HUES64 (cell line): ENCODE measurements at regions not wholly inside any gene's neighbourhood (a gene's known extent, or its start where the extent isn't known, plus 50 kb on each side); places are given as distances from the start of the nearest gene placed in this dataset.

Experiments used
- H3K27ac ChIP-seq: 2 replicates; pipeline ENCODE4 v1.7.0; 2013; ENCODE audit warnings: low read depth, low read length, inconsistent platforms
- H3K27me3 ChIP-seq: 2 replicates; pipeline ENCODE4 v1.6.1; 2013; ENCODE audit warnings: mild to moderate bottlenecking, low read length; ENCODE audit not compliant: insufficient read depth
- H3K36me3 ChIP-seq: 2 replicates; pipeline ENCODE4 v1.6.1; 2013; ENCODE audit warnings: mild to moderate bottlenecking, low read length; ENCODE audit not compliant: insufficient read depth
- H3K4me1 ChIP-seq: 2 replicates; pipeline ENCODE4 v1.6.1; 2013; ENCODE audit warnings: mild to moderate bottlenecking, low read length, moderate library complexity; ENCODE audit not compliant: insufficient read depth
- H3K4me3 ChIP-seq: 2 replicates; pipeline ENCODE4 v1.5.1; 2013; ENCODE audit warnings: mild to moderate bottlenecking, low read length, moderate library complexity
- H3K9ac ChIP-seq: 2 replicates; pipeline ENCODE4 v1.6.1; 2013; ENCODE audit warnings: mild to moderate bottlenecking, low read depth, low read length
- H3K9me3 ChIP-seq: 2 replicates; pipeline ENCODE4 v1.6.1; 2013; ENCODE audit warnings: low read depth, low read length; ENCODE audit not compliant: insufficient read depth
- WGBS: fragments of 150-250, 120-280 bp; methylation state at CpG from one replicate; pipeline ENCODE4 v1.1.7; 2013; ENCODE audit warnings: missing lambda C conversion rate; 5-methylcytosine and 5-hydroxymethylcytosine counted together

GRCh38 chr1:233473549-233474204, 140.2 kb upstream of the KCNK1 start:
- H3K4me3 ChIP-seq: no peak overlapping the region
- H3K27me3 ChIP-seq: no peaks in the 10 kb centered on the region
- H3K9me3 ChIP-seq: peaks cover 28% of the 10 kb centered on the region
- H3K9ac ChIP-seq: no peak overlapping the region
- 86% methylated on average over 11 of the region's 11 CpGs for WGBS
- peak overlapping the region; percentile 75 for H3K27ac ChIP-seq
- H3K4me1 ChIP-seq: peaks cover 24% of the 10 kb centered on the region
- no peaks in the 10 kb centered on the region for H3K36me3 ChIP-seq

GRCh38 chr1:233477359-233477758, 136.5 kb upstream of the KCNK1 start:
- Histone ChIP-seq H3K27me3 (no peaks in the 10 kb centered on the region), H3K9ac (no peak overlapping the region), H3K9me3 (peaks cover 16% of the 10 kb centered on the region), H3K4me1 (peaks cover 15% of the 10 kb centered on the region), H3K27ac (no peak overlapping the region), H3K4me3 (no peak overlapping the region), H3K36me3 (no peaks in the 10 kb centered on the region)

GRCh38 chr1:233478611-233479010, 135.3 kb upstream of the KCNK1 start:
- Histone ChIP-seq H3K4me1 (peaks cover 15% of the 10 kb centered on the region), H3K36me3 (no peaks in the 10 kb centered on the region), H3K9ac (no peak overlapping the region), H3K4me3 (no peak overlapping the region), H3K27ac (no peak overlapping the region), H3K27me3 (no peaks in the 10 kb centered on the region), H3K9me3 (peaks cover 4% of the 10 kb centered on the region; the same call in 1 of the 2 replicates)
- 96% methylated on average over 2 of the region's 2 CpGs for WGBS

- no peak overlapping the region for H3K9ac ChIP-seq
- no peaks in the 10 kb centered on the region for H3K36me3 ChIP-seq
- no peaks in the 10 kb centered on the region for H3K27me3 ChIP-seq
- WGBS: 92% methylated on average over 4 of the region's 4 CpGs
- H3K9me3 ChIP-seq: no peaks in the 10 kb centered on the region
- H3K27ac ChIP-seq: no peak overlapping the region
- H3K4me3 ChIP-seq: no peak overlapping the region
- H3K4me1 ChIP-seq: peaks cover 15% of the 10 kb centered on the region
These were observed 134.6 kb upstream of the KCNK1 start for GRCh38 chr1:233479110-233479890.

- 94% methylated on average over 7 of the region's 7 CpGs for WGBS
- no peaks in the 10 kb centered on the region for H3K36me3 ChIP-seq
- H3K4me1 ChIP-seq: peaks cover 6% of the 10 kb centered on the region
These were observed 133.7 kb upstream of the KCNK1 start for GRCh38 chr1:233480198-233480597.

GRCh38 chr1:233482388-233482787, 131.5 kb upstream of the KCNK1 start:
- no peak overlapping the region for H3K4me3 ChIP-seq
- 96% methylated on average over 3 of the region's 3 CpGs for WGBS
- H3K36me3 ChIP-seq: no peaks in the 10 kb centered on the region
- H3K4me1 ChIP-seq: no peaks in the 10 kb centered on the region
- H3K9me3 ChIP-seq: no peaks in the 10 kb centered on the region
- H3K9ac ChIP-seq: no peak overlapping the region
- no peaks in the 10 kb centered on the region for H3K27me3 ChIP-seq
- no peak overlapping the region for H3K27ac ChIP-seq

More at GRCh38 chr1:233480198-233480597, 133.7 kb upstream of the KCNK1 start:
- Histone ChIP-seq H3K9me3 (no peaks in the 10 kb centered on the region), H3K9ac (no peak overlapping the region), H3K4me3 (no peak overlapping the region), H3K27ac (no peak overlapping the region), H3K27me3 (no peaks in the 10 kb centered on the region)

- H3K36me3 ChIP-seq: no peaks in the 10 kb centered on the region
- H3K27ac ChIP-seq: no peak overlapping the region
- no peak overlapping the region for H3K4me3 ChIP-seq
- H3K4me1 ChIP-seq: no peaks in the 10 kb centered on the region
- H3K9ac ChIP-seq: no peak overlapping the region
- peaks cover 14% of the 10 kb centered on the region for H3K9me3 ChIP-seq
- H3K27me3 ChIP-seq: no peaks in the 10 kb centered on the region
These were observed 128.5 kb upstream of the KCNK1 start for GRCh38 chr1:233485385-233485784.

GRCh38 chr1:233485809-233486398, 128.0 kb upstream of the KCNK1 start:
- Histone ChIP-seq H3K27me3 (no peaks in the 10 kb centered on the region), H3K4me1 (no peaks in the 10 kb centered on the region), H3K36me3 (no peaks in the 10 kb centered on the region), H3K27ac (no peak overlapping the region), H3K9me3 (peaks cover 14% of the 10 kb centered on the region), H3K4me3 (no peak overlapping the region), H3K9ac (no peak overlapping the region)
- 65% methylated on average over 3 of the region's 3 CpGs for WGBS

- Histone ChIP-seq H3K4me3 (no peak overlapping the region), H3K4me1 (peaks cover 5% of the 10 kb centered on the region; the same call in 1 of the 2 replicates), H3K9ac (no peak overlapping the region), H3K36me3 (no peaks in the 10 kb centered on the region), H3K9me3 (peaks cover 14% of the 10 kb centered on the region), H3K27me3 (no peaks in the 10 kb centered on the region), H3K27ac (no peak overlapping the region)
These were observed 126.5 kb upstream of the KCNK1 start for GRCh38 chr1:233487408-233487807.

GRCh38 chr1:233489411-233489810, 124.5 kb upstream of the KCNK1 start:
- 90% methylated on average over 4 of the region's 4 CpGs for WGBS
- no peak overlapping the region for H3K27ac ChIP-seq
- H3K4me3 ChIP-seq: no peak overlapping the region
- H3K27me3 ChIP-seq: no peaks in the 10 kb centered on the region
- no peak overlapping the region for H3K9ac ChIP-seq
- H3K36me3 ChIP-seq: no peaks in the 10 kb centered on the region
- H3K4me1 ChIP-seq: peaks cover 7% of the 10 kb centered on the region; the same call in 1 of the 2 replicates
- H3K9me3 ChIP-seq: peaks cover 14% of the 10 kb centered on the region

GRCh38 chr1:233490488-233490887, 123.4 kb upstream of the KCNK1 start:
- Histone ChIP-seq H3K27me3 (no peaks in the 10 kb centered on the region), H3K9me3 (peaks cover 14% of the 10 kb centered on the region), H3K27ac (no peak overlapping the region), H3K9ac (no peak overlapping the region), H3K4me3 (no peak overlapping the region), H3K4me1 (peaks cover 7% of the 10 kb centered on the region; the same call in 1 of the 2 replicates), H3K36me3 (no peaks in the 10 kb centered on the region)
- 83% methylated on average over 2 of the region's 2 CpGs for WGBS
